H1 (cell line): ENCODE measurements at regions not wholly inside any gene's neighbourhood (a gene's known extent, or its start where the extent isn't known, plus 50 kb on each side); places are given as distances from the start of the nearest gene placed in this dataset.

ENCODE experiments used
- NANOG ChIP-seq: IDR thresholded peaks from 2 replicates; pipeline ENCODE4 v1.6.1; 2011; ENCODE audit warnings: low read length, low read depth, mild to moderate bottlenecking, inconsistent platforms; ENCODE audit not compliant: insufficient read depth, poor library complexity, severe bottlenecking
- PHF8 ChIP-seq: fragments of 200-600 bp; sonication (generic); conservative IDR thresholded peaks from 2 replicates; pipeline ENCODE4 v1.7.1; 2012; ENCODE audit warnings: low read depth, mild to moderate bottlenecking, inconsistent platforms, low read length, moderate library complexity
- POLR2AphosphoS5 ChIP-seq: IDR thresholded peaks from 2 replicates; pipeline ENCODE4 v1.6.1; 2011; ENCODE audit warnings: low read depth, low read length
- TF ChIP-seq, protein P1 (sequence below): IDR thresholded peaks from 2 replicates; pipeline ENCODE4 v1.6.1; 2012; ENCODE audit warnings: low read length, inconsistent platforms

DNA sequence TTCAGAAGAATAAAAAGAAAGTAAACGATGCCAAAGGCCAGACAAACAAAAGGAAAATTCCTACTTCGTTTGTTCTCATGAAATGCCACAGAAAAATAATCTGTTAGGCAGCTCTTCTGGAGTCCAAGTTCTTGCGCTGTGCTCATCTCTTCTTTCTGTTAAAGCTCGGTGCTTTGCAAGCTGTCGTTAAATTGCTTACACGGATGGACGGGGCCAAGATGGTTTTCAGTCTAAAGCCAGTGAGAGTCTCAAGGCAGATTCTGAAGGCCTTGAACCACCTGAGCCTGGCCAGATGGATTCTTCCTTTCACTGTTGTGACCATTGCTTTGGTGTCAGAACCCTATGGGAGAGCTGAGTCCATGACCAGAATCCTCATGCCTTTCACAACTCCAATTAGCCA, 97.6 kb upstream of the RMDN2 start (continued):
- TF ChIP-seq NANOG (no peak), PHF8 (no peak), POLR2AphosphoS5 (no peak)
- TF ChIP-seq, protein P1, sequence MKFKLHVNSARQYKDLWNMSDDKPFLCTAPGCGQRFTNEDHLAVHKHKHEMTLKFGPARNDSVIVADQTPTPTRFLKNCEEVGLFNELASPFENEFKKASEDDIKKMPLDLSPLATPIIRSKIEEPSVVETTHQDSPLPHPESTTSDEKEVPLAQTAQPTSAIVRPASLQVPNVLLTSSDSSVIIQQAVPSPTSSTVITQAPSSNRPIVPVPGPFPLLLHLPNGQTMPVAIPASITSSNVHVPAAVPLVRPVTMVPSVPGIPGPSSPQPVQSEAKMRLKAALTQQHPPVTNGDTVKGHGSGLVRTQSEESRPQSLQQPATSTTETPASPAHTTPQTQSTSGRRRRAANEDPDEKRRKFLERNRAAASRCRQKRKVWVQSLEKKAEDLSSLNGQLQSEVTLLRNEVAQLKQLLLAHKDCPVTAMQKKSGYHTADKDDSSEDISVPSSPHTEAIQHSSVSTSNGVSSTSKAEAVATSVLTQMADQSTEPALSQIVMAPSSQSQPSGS = no peak
